SK-N-SH treated with all-trans-retinoic acid at 6 μM for 48 hours (cell line): ENCODE measurements at regions not wholly inside any gene's neighbourhood (a gene's known extent, or its start where the extent isn't known, plus 50 kb on each side); places are given as distances from the start of the nearest gene placed in this dataset.

Experiments
- ISL1 ChIP-seq: fragments of 250-450 bp; sonication (Bioruptor Pico); IDR thresholded peaks from 2 replicates; pipeline ENCODE4 v2.1.2; 2022; ENCODE audit warnings: mild to moderate bottlenecking, moderate library complexity
- PPARA ChIP-seq: fragments of 250-450 bp; sonication (Bioruptor Pico); IDR thresholded peaks from 2 replicates; pipeline ENCODE4 v1.5.0; 2020; ENCODE audit warnings: mild to moderate bottlenecking, borderline replicate concordance
- RARB ChIP-seq: fragments of 250-450 bp; sonication (Bioruptor Pico); IDR thresholded peaks from 2 replicates; pipeline ENCODE4 v1.8.0; 2021; ENCODE audit warnings: mild to moderate bottlenecking, moderate library complexity
- SNAI2 ChIP-seq: fragments of 250-450 bp; sonication (Bioruptor Pico); IDR thresholded peaks from 2 replicates; pipeline ENCODE4 v1.5.0; 2020; ENCODE audit warnings: mild to moderate bottlenecking, moderate library complexity
- ZNF565 ChIP-seq: fragments of 450-650 bp; formaldehyde crosslinking; conservative IDR thresholded peaks from 2 replicates; pipeline ENCODE4 v1.5.0; 2020; ENCODE audit warnings: low read depth, mild to moderate bottlenecking, moderate library complexity
- TF ChIP-seq, protein P1 (sequence below): fragments of 250-450 bp; sonication (Bioruptor Pico); IDR thresholded peaks from 2 replicates; pipeline ENCODE4 v1.5.0; 2020; ENCODE audit warnings: mild to moderate bottlenecking, moderate library complexity

- no peak for TF ChIP-seq RARB
- TF ChIP-seq ISL1, result no peak
- TF ChIP-seq, protein P1, sequence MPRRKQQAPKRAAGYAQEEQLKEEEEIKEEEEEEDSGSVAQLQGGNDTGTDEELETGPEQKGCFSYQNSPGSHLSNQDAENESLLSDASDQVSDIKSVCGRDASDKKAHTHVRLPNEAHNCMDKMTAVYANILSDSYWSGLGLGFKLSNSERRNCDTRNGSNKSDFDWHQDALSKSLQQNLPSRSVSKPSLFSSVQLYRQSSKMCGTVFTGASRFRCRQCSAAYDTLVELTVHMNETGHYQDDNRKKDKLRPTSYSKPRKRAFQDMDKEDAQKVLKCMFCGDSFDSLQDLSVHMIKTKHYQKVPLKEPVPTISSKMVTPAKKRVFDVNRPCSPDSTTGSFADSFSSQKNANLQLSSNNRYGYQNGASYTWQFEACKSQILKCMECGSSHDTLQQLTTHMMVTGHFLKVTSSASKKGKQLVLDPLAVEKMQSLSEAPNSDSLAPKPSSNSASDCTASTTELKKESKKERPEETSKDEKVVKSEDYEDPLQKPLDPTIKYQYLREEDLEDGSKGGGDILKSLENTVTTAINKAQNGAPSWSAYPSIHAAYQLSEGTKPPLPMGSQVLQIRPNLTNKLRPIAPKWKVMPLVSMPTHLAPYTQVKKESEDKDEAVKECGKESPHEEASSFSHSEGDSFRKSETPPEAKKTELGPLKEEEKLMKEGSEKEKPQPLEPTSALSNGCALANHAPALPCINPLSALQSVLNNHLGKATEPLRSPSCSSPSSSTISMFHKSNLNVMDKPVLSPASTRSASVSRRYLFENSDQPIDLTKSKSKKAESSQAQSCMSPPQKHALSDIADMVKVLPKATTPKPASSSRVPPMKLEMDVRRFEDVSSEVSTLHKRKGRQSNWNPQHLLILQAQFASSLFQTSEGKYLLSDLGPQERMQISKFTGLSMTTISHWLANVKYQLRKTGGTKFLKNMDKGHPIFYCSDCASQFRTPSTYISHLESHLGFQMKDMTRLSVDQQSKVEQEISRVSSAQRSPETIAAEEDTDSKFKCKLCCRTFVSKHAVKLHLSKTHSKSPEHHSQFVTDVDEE, result no peak
- TF ChIP-seq ZNF565 (CRISPR knock-in tag), result no peak
- TF ChIP-seq SNAI2 (CRISPR knock-in tag), result no peak
- TF ChIP-seq PPARA (CRISPR knock-in tag), result no peak
Observed at GRCh38 chr12:58421990-58422389, 480.6 kb downstream of the ATP23 start.
